Mucosa of stomach (tissue), 1 donor: ENCODE measurements at regions not wholly inside any gene's neighbourhood (a gene's known extent, or its start where the extent isn't known, plus 50 kb on each side); places are given as distances from the start of the nearest gene placed in this dataset.

Source experiments
- H3K27me3 ChIP-seq: one replicate; pipeline ENCODE4 v1.7.0; 2013; ENCODE audit warnings: mild to moderate bottlenecking, low read length; ENCODE audit not compliant: control insufficient read depth, insufficient read depth
- H3K36me3 ChIP-seq: one replicate; pipeline ENCODE4 v1.7.0; 2013; ENCODE audit warnings: low read length; ENCODE audit not compliant: control insufficient read depth, insufficient read depth
- H3K4me1 ChIP-seq: one replicate; pipeline ENCODE4 v1.7.0; 2013; ENCODE audit warnings: mild to moderate bottlenecking, low read length; ENCODE audit not compliant: control insufficient read depth, insufficient read depth
- H3K4me3 ChIP-seq: one replicate; pipeline ENCODE4 v1.7.0; 2013; ENCODE audit warnings: low read length
- H3K9ac ChIP-seq: one replicate; pipeline ENCODE4 v1.7.0; 2013; ENCODE audit warnings: mild to moderate bottlenecking, low read length, moderate library complexity
- H3K9me3 ChIP-seq: one replicate; pipeline ENCODE4 v1.7.0; 2013; ENCODE audit warnings: mild to moderate bottlenecking, low read length, moderate library complexity; ENCODE audit not compliant: control insufficient read depth
- donor health status: Pancreatic carcinoma.

DNA sequence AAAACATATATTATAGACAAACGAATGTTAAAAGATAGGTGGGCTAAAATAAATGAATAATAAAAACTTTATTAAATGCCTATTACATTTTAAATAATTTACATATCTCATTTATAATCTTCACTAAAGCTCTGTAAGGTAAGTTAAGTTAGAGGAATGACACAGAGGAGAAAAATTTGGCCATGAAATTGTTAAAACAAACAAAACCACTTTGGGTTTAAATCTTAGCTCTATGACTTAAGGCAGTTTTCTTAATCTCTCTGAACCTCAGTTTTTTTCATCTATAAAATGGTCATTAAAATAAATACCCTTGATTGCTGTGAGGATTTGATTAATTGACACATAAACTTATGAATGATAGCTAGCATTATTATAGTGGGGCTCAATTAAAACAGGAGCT is 404.8 kb upstream of the ATP11B start:
- no peaks in the 10 kb centered on the region for H3K27me3 ChIP-seq
- peaks cover 7% of the 10 kb centered on the region for H3K4me1 ChIP-seq
- H3K9ac ChIP-seq, result no peak overlapping the region
- no peak overlapping the region for H3K4me3 ChIP-seq
- no peaks in the 10 kb centered on the region for H3K36me3 ChIP-seq
- no peaks in the 10 kb centered on the region for H3K9me3 ChIP-seq

DNA sequence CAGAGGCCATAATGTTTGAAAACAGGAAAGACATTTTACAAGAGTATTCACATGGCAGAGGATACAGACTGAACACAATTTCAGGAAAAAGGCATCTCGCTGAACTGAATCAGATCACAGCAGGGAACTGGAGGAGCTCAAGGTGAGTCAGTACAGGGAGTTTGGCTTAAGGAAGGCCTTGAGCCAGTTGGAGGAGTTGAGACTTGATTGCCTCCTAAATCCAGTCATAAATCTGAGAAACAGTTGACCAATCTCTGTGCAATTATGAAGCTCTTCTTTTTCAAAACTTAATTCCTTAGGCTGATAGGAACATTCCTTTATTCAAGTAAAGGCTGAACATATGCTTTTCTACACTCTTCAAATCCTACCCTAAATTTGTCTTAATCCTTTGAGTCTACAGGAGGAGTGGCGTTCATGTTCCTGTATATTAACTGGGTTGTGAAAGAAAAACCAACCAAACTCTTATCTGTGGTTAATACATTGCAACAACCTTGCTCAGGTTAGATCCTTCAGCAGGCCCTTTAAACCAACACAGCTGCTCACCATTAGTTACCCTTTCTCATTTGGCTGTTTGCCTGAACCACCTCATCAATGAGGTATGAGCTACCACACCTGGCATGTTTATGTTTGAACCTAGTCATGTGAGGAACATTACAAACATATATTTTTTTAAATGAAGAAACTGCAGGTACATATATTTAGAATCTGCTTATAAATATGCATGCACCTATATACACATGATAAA is 404.1 kb upstream of the ATP11B start:
- Histone ChIP-seq H3K4me3 (no peak overlapping the region), H3K27me3 (no peaks in the 10 kb centered on the region), H3K36me3 (no peaks in the 10 kb centered on the region), H3K9me3 (no peaks in the 10 kb centered on the region), H3K4me1 (peaks cover 7% of the 10 kb centered on the region), H3K9ac (no peak overlapping the region)

DNA sequence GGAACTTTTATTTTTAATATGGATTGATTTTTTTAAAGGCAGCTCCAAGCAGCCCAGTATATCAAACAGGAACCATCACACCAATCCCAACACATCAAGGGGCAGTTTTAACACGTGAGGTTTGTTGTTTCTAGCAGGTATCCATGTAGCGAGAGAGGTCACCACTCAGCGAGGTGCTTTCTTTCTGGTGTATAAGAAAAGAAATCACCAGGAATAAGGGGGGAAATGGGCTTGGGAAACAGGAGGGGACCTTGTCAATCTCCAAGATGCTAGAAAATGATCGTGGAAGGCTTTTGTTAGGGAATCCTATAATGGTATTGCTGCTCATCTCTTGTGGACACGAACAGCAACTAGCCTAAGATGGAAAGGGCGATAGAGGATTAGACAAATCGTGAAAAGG is 402.9 kb upstream of the ATP11B start:
- Histone ChIP-seq H3K27me3 (no peaks in the 10 kb centered on the region), H3K9ac (no peak overlapping the region), H3K4me3 (no peak overlapping the region), H3K9me3 (no peaks in the 10 kb centered on the region), H3K36me3 (no peaks in the 10 kb centered on the region), H3K4me1 (peaks cover 7% of the 10 kb centered on the region)

DNA sequence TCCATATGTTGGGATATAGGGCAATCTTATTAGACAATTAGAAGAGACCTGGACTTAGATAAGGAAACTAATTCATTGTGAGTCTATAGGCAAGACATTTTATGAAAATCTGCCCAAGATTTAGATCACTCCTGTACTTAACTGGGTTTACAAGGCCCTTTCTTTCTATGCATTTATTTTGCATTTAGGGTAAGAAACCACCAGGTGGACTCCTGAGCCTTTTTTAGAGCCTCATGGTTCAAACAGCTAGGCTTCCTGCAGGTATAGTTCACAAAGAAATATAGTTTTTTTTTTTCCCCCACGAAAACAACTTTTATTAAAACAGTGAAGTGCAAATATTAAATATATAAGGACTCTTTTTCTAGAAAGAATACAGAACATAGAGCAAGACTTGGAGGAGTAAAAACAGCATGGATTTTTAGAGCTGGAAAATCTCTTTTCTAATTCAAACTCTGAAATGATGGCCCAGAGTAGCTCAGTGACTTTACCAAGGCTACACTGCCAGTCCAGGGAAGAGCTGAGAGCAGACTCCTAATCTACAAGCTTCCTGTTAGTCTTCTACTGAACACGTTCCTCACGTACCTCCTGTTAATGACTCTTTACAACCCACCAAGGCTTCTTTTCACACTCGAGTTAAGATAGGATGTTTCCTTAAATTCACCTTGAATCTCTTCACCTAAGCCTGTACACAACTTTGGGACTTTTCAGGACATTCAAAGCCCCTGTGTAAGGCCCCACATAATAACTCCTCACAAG is 400.9 kb upstream of the ATP11B start:
- H3K36me3 ChIP-seq, result no peaks in the 10 kb centered on the region
- H3K9ac ChIP-seq, result no peak overlapping the region

DNA sequence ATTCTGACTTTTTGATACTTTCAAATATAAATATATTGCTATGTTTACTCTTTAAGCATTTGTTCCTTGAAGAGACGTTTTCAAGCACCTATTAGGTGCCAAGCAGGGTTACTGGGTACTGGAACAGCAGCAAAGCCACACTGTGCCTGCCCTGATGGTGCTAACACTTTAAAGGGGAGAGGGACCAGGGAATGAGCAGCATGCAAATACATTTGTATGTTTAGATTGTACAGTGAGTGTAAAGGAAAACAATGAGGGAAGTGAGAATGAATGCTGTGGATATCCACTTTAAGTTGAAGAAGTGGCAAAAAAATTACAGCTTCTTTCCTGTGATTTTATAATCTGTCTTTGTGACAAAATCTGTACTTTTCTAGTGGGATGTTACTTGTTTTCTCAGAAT is 400.2 kb upstream of the ATP11B start:
- Histone ChIP-seq H3K36me3 (no peaks in the 10 kb centered on the region), H3K9ac (no peak overlapping the region), H3K27me3 (no peaks in the 10 kb centered on the region), H3K4me1 (peaks cover 7% of the 10 kb centered on the region), H3K4me3 (no peak overlapping the region), H3K9me3 (no peaks in the 10 kb centered on the region)

More for the DNA sequence above, 400.9 kb upstream of the ATP11B start:
- H3K9me3 ChIP-seq, result no peaks in the 10 kb centered on the region
- H3K4me1 ChIP-seq, result peaks cover 7% of the 10 kb centered on the region
- no peaks in the 10 kb centered on the region for H3K27me3 ChIP-seq
- H3K4me3 ChIP-seq, result no peak overlapping the region

DNA sequence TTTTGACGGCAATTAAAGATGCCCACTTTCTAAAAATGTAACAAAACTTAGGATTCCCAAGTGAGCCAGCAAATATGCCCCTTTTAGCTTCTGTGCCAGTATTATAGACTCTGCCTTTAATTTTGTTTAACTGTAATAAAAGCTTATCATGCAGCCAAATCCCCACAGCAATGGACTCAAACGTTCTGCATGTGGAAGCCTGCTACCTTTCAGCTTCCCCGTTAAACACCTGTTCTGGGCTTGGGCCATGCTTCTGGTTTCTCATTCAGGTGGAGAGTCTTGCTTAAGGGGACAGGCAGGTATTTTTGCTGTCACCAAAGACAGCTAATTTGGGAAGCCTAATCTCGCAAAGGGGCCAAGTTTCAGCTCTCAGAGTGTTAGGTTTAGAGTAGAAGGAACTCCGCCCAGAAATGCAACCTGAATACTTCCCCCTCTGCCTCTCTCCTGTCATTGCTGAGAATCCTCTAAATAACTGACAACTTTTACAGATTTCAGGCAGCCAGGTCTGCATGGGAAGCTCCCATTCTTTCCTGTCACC is 399.4 kb upstream of the ATP11B start:
- Histone ChIP-seq H3K4me1 (peaks cover 4% of the 10 kb centered on the region), H3K9ac (no peak overlapping the region), H3K9me3 (no peaks in the 10 kb centered on the region), H3K27me3 (no peaks in the 10 kb centered on the region), H3K36me3 (no peaks in the 10 kb centered on the region), H3K4me3 (no peak overlapping the region)

DNA sequence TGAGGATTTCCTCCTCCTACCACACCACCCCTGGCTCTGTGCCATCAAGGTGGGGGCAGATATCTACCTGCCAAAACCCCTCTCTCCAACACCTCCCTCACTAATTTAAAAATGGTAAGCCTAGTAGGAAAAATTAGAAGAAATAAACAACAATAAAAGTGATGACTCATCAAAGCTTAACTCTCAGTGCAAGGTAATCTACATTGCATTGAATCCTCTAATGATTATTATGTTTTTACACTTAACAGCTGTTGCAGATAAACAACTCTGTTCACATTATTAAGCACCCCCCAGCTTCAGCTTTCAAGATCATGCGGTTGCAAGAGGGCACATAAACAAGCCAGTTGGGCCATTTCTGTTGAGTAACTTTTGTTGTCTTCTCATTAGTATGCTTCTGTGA is 396.1 kb upstream of the ATP11B start:
- H3K9ac ChIP-seq, result no peak overlapping the region
- H3K36me3 ChIP-seq, result no peaks in the 10 kb centered on the region
- H3K9me3 ChIP-seq, result no peaks in the 10 kb centered on the region
- H3K4me1 ChIP-seq, result no peaks in the 10 kb centered on the region
- no peak overlapping the region for H3K4me3 ChIP-seq
- H3K27me3 ChIP-seq, result no peaks in the 10 kb centered on the region

DNA sequence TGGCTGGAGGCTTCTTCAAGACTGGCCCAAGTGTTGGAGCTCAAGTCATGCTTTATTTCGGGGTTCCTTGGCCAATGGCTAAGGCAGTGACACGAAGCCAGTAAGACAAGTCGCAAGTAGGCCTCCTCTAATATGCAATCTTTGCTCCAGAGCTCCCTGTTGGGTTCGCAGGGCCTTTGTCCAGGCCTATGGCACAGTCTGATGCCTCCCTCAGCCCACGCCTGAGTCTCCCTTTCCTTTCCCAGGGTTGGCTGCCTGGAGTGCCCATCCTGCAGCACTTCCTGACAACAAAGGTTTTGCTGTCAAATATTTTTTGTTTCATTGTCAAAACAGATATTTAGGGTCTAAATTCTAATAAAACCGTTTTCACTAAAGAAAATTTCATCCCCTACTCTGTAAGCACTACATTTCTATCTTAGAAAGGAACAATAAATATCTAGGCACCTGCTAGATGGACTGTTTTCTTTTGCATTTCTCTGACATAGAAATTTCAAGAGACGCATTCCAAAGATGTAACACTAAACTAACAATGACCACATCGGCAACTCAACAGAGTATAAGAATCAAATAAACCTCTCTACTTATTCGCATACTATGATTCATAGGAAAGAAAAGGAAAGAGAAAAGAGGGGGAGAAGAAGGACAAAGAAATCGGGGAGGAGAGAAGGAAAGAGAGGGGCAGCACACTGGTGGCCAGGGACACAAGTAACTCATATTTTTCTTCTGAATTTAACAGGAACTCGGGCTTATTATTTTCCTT is 393.1 kb upstream of the ATP11B start:
- no peaks in the 10 kb centered on the region for H3K9me3 ChIP-seq

DNA sequence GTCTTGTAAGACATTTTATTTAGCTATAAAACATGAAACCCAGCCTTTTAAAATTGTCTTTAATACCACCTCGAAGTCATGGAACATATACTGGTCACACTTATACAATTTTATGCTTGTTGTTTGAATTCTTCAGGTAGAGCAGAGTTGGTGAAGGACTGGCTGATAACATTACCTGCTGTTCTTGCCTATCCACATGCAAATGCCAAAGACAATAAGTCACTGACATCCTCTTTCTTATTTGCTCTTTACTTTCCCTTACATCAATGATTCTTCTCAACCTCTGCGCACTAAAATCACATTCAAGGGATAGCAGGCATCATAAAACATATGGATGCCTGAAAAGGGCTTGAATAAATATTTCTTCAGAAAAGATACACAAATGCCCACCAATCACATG is 392.5 kb upstream of the ATP11B start:
- Histone ChIP-seq H3K9ac (no peak overlapping the region), H3K9me3 (no peaks in the 10 kb centered on the region), H3K4me1 (no peaks in the 10 kb centered on the region), H3K27me3 (no peaks in the 10 kb centered on the region), H3K4me3 (no peak overlapping the region), H3K36me3 (no peaks in the 10 kb centered on the region)

More for the DNA sequence above, 393.1 kb upstream of the ATP11B start:
- no peaks in the 10 kb centered on the region for H3K27me3 ChIP-seq
- H3K36me3 ChIP-seq, result no peaks in the 10 kb centered on the region
- no peak overlapping the region for H3K9ac ChIP-seq
- no peaks in the 10 kb centered on the region for H3K4me1 ChIP-seq
- no peak overlapping the region for H3K4me3 ChIP-seq

DNA sequence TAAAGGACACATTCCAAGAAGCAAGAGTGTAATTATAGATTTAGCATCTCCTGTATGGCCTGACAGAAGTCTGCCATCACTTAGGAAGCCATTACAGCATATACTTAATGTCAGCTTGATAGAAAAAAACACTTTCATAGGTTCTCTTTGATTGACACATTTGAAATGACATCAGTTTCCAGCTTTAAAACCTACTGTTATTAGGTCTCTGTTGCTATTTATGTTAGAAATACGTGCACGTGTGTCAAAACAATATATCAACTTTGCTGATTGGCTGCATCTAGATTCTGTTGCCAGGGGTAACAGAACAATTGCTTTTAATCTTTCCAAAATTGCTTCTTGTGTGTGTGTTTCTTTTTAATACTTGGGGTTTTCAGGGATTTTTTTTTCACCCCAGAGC is 389.3 kb upstream of the ATP11B start:
- Histone ChIP-seq H3K36me3 (no peaks in the 10 kb centered on the region), H3K27me3 (no peaks in the 10 kb centered on the region), H3K4me1 (no peaks in the 10 kb centered on the region), H3K9me3 (no peaks in the 10 kb centered on the region), H3K4me3 (no peak overlapping the region), H3K9ac (no peak overlapping the region)

DNA sequence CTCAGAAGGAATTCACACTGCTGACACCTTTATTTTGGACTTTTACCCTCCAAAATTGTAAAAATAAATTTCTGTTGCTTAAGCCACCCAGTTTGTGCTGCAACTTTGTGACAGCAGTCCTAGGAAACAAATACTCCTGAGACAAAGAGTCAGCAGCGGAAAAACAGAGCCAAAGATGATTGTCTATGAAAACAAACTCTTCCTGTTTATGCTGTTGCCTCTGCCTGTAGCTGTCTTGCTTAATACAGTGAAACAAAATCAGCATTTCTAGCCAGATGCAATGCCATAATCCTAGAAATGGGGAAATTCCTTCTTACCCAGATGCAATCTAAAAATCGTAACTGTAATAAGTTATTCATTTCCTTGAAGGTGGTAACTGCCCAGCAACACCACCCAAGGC is 387.5 kb upstream of the ATP11B start:
- Histone ChIP-seq H3K27me3 (no peaks in the 10 kb centered on the region), H3K36me3 (no peaks in the 10 kb centered on the region), H3K4me3 (no peak overlapping the region), H3K9me3 (no peaks in the 10 kb centered on the region), H3K9ac (no peak overlapping the region), H3K4me1 (no peaks in the 10 kb centered on the region)

DNA sequence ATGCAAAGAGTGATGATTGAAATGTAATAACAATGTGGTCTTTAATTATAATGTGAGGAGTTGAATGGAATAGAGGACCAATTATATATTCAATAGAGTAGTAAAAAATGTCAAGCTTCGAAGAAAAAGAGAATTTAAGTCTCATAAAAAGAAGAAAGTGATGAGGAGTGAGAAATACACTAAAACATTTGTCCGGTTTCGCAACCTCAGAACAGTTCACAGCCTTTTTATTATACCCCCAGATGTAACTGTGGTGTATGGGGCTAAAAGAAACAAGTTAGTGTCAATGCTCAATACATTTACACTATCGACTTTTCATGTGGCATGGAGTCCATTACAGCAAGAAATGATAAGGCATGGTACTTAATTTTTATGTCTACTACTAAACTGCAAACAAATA is 386.5 kb upstream of the ATP11B start:
- Histone ChIP-seq H3K9ac (no peak overlapping the region), H3K4me3 (no peak overlapping the region), H3K27me3 (no peaks in the 10 kb centered on the region), H3K4me1 (no peaks in the 10 kb centered on the region), H3K9me3 (no peaks in the 10 kb centered on the region), H3K36me3 (no peaks in the 10 kb centered on the region)
